C4-2B (cell line): ENCODE measurements at regions not wholly inside any gene's neighbourhood (a gene's known extent, or its start where the extent isn't known, plus 50 kb on each side); places are given as distances from the start of the nearest gene placed in this dataset.
"Not testable (repeated sequence)": the region's sequence is repeated elsewhere in the genome, so short reads cannot be mapped to it uniquely, and the experiment has no call there.

Experiments
- ZFX ChIP-seq: fragments of 450-650 bp; IDR thresholded peaks from 2 replicates; pipeline ENCODE4 v1.6.1; 2017
- TF ChIP-seq, protein P1 (sequence below): fragments of 450-650 bp; conservative IDR thresholded peaks from 2 replicates; pipeline ENCODE4 v1.5.1; 2017; ENCODE audit warnings: mild to moderate bottlenecking

DNA sequence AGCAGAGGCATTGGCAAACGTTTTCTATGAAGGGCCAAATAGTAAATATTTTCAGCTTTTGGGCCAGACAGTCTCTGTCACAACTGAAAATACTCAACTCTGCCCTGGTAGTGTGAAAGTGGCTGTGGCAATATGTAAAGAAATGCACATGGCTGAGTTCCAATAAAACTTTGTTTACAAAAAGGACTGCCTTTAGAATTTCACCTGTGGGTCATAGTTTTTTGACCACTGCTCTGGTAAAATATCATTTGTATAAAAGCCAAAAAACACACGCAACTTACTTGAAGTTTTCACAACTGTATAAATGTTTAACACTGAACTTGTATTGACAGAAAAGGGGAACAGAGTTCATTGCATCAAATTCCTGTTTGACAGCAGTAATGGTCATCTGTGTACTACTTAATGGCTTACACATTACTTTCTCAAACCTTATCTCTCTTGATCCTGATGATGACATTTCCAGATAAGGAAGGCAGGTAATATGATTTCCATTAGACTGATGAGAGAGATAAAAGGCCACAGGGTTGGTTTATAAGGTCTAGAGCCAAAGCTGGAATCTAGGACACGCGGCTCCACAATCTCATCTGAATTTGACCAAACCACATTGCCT, 250.1 kb downstream of the TOX3 start:
- TF ChIP-seq, protein P1, sequence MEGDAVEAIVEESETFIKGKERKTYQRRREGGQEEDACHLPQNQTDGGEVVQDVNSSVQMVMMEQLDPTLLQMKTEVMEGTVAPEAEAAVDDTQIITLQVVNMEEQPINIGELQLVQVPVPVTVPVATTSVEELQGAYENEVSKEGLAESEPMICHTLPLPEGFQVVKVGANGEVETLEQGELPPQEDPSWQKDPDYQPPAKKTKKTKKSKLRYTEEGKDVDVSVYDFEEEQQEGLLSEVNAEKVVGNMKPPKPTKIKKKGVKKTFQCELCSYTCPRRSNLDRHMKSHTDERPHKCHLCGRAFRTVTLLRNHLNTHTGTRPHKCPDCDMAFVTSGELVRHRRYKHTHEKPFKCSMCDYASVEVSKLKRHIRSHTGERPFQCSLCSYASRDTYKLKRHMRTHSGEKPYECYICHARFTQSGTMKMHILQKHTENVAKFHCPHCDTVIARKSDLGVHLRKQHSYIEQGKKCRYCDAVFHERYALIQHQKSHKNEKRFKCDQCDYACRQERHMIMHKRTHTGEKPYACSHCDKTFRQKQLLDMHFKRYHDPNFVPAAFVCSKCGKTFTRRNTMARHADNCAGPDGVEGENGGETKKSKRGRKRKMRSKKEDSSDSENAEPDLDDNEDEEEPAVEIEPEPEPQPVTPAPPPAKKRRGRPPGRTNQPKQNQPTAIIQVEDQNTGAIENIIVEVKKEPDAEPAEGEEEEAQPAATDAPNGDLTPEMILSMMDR = not testable (repeated sequence)
- TF ChIP-seq ZFX = not testable (repeated sequence)
